ENCODE measurements at regions not wholly inside any gene's neighbourhood (a gene's known extent, or its start where the extent isn't known, plus 50 kb on each side); places are given as distances from the start of the nearest gene placed in this dataset.

GRCh38 chr1:215417122-215417521 is 150.0 kb upstream of the KCTD3 start:
- no peaks in the 10 kb centered on the region for H3K9me3 ChIP-seq
- intact Hi-C loops (cut with DNase I; ENCODE audit: low total_unique reads) = no loop called here
- H3K36me3 ChIP-seq = no peaks in the 10 kb centered on the region
- in situ Hi-C loops (cut with MboI; ENCODE audit: low pct_ligation_motif_present in 1 of 4, low pct_unique_long_range_greater_than_20kb in 1 of 4, low sequenced_read_pairs in 3 of 4) = no loop called here
- DNase-seq = no peak
- H3K27me3 ChIP-seq = no peaks in the 10 kb centered on the region
- TF ChIP-seq, protein P1, sequence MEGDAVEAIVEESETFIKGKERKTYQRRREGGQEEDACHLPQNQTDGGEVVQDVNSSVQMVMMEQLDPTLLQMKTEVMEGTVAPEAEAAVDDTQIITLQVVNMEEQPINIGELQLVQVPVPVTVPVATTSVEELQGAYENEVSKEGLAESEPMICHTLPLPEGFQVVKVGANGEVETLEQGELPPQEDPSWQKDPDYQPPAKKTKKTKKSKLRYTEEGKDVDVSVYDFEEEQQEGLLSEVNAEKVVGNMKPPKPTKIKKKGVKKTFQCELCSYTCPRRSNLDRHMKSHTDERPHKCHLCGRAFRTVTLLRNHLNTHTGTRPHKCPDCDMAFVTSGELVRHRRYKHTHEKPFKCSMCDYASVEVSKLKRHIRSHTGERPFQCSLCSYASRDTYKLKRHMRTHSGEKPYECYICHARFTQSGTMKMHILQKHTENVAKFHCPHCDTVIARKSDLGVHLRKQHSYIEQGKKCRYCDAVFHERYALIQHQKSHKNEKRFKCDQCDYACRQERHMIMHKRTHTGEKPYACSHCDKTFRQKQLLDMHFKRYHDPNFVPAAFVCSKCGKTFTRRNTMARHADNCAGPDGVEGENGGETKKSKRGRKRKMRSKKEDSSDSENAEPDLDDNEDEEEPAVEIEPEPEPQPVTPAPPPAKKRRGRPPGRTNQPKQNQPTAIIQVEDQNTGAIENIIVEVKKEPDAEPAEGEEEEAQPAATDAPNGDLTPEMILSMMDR (IDR thresholded peaks at IDR 0.05) = no peak
- TF ChIP-seq EP300 (IDR thresholded peaks at IDR 0.05; ENCODE audit: low read depth) (no peak), POLR2A (IDR thresholded peaks at IDR 0.05) (no peak), POLR2AphosphoS5 (IDR thresholded peaks at IDR 0.05) (no peak)
- 71% methylated on average over 5 of the region's 5 CpGs for WGBS, 2 donors (ENCODE audit: low coverage in 1 of 2)
- no peak overlapping the region for H3K27ac ChIP-seq
- no peaks in the 10 kb centered on the region for H3K4me1 ChIP-seq
- no peak overlapping the region for H3K4me3 ChIP-seq

DNA sequence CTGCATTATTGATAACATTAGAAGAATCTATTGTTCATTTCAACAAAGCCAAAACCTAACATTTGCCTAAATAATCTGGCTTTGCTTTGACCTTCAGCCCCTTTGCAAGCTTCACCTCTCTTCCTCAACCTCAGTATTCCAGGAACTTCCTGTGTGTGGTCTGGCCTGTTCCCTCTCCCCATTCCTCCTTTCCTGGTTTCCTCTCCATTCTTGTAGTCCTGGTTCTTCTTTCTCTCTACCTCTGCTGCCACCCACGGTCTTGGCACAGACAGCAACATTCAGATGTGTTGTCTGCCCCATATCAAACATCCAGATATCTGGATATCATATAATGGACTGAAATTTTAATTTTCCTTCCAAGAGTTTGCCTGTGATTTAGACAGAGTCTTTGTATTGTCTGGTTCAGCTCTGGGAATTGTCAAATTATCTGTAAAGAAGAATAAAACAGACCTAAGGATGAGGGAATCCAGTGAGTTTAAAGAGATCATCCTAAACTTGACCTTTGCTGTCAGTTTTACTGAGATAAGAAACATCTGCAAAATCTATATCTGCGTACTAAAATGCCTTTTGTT is 148.1 kb upstream of the KCTD3 start:
- Histone ChIP-seq H3K36me3 (no peaks in the 10 kb centered on the region), H3K4me1 (no peaks in the 10 kb centered on the region), H3K4me3 (no peak overlapping the region), H3K27ac (no peak overlapping the region), H3K9me3 (no peaks in the 10 kb centered on the region), H3K27me3 (no peaks in the 10 kb centered on the region)
- intact Hi-C loops (cut with DNase I; ENCODE audit: low total_unique reads) = no loop called here
- TF ChIP-seq, protein P1 (IDR thresholded peaks at IDR 0.05) = no peak
- no peak for TF ChIP-seq POLR2A (IDR thresholded peaks at IDR 0.05)
- TF ChIP-seq EP300 (IDR thresholded peaks at IDR 0.05; ENCODE audit: low read depth) = no peak
- TF ChIP-seq POLR2AphosphoS5 (IDR thresholded peaks at IDR 0.05) = no peak
- WGBS, 2 donors (ENCODE audit: low coverage in 1 of 2) = 7 to 32% methylated on average over 2 of the region's 2 CpGs
- in situ Hi-C loops (cut with MboI; ENCODE audit: low pct_ligation_motif_present in 1 of 4, low pct_unique_long_range_greater_than_20kb in 1 of 4, low sequenced_read_pairs in 3 of 4) = no loop called here
- DNase-seq = no peak

DNA sequence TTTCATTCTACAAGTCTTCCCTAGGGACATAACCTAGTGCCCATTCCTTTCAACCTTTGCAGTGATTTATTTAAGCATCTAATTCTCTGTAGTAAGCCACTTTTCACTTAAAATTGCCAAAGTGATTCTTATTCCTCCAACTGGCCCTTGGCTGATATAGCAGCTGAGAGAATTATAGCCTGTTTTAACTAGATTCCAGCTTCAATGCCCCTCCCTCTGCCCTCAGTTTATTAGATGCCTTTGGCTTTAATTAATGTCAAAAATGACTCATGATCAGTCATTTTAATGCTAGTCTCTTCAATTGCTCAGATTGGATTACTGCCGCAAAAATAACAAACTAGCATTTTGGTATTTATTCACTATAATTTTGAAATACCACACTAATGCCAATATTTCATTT is 145.4 kb upstream of the KCTD3 start:
- H3K27me3 ChIP-seq = no peaks in the 10 kb centered on the region
- no peak for DNase-seq
- in situ Hi-C loops (cut with MboI; ENCODE audit: low pct_ligation_motif_present in 1 of 4, low pct_unique_long_range_greater_than_20kb in 1 of 4, low sequenced_read_pairs in 3 of 4) = no loop called here
- H3K27ac ChIP-seq = no peak overlapping the region
- H3K9me3 ChIP-seq = no peaks in the 10 kb centered on the region
- H3K36me3 ChIP-seq = no peaks in the 10 kb centered on the region
- no peak overlapping the region for H3K4me3 ChIP-seq
- intact Hi-C loops (cut with DNase I; ENCODE audit: low total_unique reads) = no loop called here
- no peaks in the 10 kb centered on the region for H3K4me1 ChIP-seq
- 80% methylated on average over 1 of the region's 1 CpG; no CpG with 5 or more reads in 1 of the 2 donors for whole genome bisulfite sequencing, 2 donors (ENCODE audit: low coverage in 1 of 2)
- no peak for TF ChIP-seq POLR2A (IDR thresholded peaks at IDR 0.05)
- no peak for TF ChIP-seq POLR2AphosphoS5 (IDR thresholded peaks at IDR 0.05)
- TF ChIP-seq, protein P1 (IDR thresholded peaks at IDR 0.05) = no peak
- no peak for TF ChIP-seq EP300 (IDR thresholded peaks at IDR 0.05; ENCODE audit: low read depth)

GRCh38 chr1:215423288-215423687 is 143.8 kb upstream of the KCTD3 start:
- TF ChIP-seq EP300 (IDR thresholded peaks at IDR 0.05; ENCODE audit: low read depth) (no peak), POLR2AphosphoS5 (IDR thresholded peaks at IDR 0.05) (no peak), POLR2A (IDR thresholded peaks at IDR 0.05) (no peak)
- TF ChIP-seq, protein P1 (IDR thresholded peaks at IDR 0.05) = no peak
- H3K27me3 ChIP-seq = no peaks in the 10 kb centered on the region
- no peaks in the 10 kb centered on the region for H3K4me1 ChIP-seq
- no peak overlapping the region for H3K27ac ChIP-seq
- intact Hi-C loops (cut with DNase I; ENCODE audit: low total_unique reads) = no loop called here
- no peaks in the 10 kb centered on the region for H3K36me3 ChIP-seq
- peaks cover 0 to 1% of the 10 kb centered on the region in 2 donors for H3K9me3 ChIP-seq
- 62 to 75% methylated on average over 2 of the region's 2 CpGs for WGBS, 2 donors (ENCODE audit: low coverage in 1 of 2)
- no peak for DNase-seq
- in situ Hi-C loops (cut with MboI; ENCODE audit: low pct_ligation_motif_present in 1 of 4, low pct_unique_long_range_greater_than_20kb in 1 of 4, low sequenced_read_pairs in 3 of 4) = no loop called here
- no peak overlapping the region for H3K4me3 ChIP-seq

Data from transverse colon (tissue), 4 donors.